Mammary epithelial cell (primary cell): ENCODE measurements at regions not wholly inside any gene's neighbourhood (a gene's known extent, or its start where the extent isn't known, plus 50 kb on each side); places are given as distances from the start of the nearest gene placed in this dataset.

Source experiments
- EZH2 ChIP-seq: IDR thresholded peaks from 2 replicates; pipeline ENCODE4 v1.6.1; 2012; ENCODE audit warnings: low read length, inconsistent platforms, borderline replicate concordance
- TF ChIP-seq, protein P1 (sequence below), 2 donors: IDR thresholded peaks in 1 of 2; conservative IDR thresholded peaks in 1 of 2; 2 replicates each; pipeline ENCODE4 v1.5.1; 2011 to 2012; ENCODE audit warnings: inconsistent platforms in 2 of 2, low read length in 2 of 2, mild to moderate bottlenecking in 2 of 2, control low read depth in 1 of 2, low read depth in 1 of 2; ENCODE audit not compliant: insufficient read depth in 1 of 2; ENCODE audit errors: extremely low read depth in 1 of 2

DNA sequence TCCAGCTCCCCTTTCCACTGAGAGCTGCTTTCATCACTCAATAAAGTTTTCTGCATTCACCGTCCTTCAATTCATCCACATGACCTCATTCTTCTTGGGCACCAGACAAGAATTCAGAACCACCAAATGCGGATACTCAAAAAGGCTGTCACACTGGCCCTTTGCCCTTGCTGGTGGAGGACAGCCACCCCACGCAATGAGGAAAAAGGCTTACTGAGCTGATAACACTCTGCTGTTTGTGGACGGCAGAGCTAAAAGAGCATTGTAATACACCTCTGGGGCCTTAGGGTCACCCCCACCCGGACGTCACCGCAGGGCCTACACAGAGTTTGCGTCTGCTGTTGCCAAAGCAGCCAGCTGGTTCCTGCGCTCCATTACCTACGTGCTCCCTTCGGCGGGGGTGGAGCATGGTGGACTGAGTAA lies 51.2 kb upstream of the ZNF608 start:
- no peak for TF ChIP-seq EZH2
- TF ChIP-seq, protein P1, sequence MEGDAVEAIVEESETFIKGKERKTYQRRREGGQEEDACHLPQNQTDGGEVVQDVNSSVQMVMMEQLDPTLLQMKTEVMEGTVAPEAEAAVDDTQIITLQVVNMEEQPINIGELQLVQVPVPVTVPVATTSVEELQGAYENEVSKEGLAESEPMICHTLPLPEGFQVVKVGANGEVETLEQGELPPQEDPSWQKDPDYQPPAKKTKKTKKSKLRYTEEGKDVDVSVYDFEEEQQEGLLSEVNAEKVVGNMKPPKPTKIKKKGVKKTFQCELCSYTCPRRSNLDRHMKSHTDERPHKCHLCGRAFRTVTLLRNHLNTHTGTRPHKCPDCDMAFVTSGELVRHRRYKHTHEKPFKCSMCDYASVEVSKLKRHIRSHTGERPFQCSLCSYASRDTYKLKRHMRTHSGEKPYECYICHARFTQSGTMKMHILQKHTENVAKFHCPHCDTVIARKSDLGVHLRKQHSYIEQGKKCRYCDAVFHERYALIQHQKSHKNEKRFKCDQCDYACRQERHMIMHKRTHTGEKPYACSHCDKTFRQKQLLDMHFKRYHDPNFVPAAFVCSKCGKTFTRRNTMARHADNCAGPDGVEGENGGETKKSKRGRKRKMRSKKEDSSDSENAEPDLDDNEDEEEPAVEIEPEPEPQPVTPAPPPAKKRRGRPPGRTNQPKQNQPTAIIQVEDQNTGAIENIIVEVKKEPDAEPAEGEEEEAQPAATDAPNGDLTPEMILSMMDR (conservative IDR thresholded peaks at IDR 0.05 in 1 of 2, IDR thresholded peaks at IDR 0.05 in 1 of 2; ENCODE audit: extremely low read depth in 1 of 2, insufficient read depth in 1 of 2, low read depth in 1 of 2, low read length in 2 of 2) = no peak
